ENCODE measurements at regions not wholly inside any gene's neighbourhood (a gene's known extent, or its start where the extent isn't known, plus 50 kb on each side); places are given as distances from the start of the nearest gene placed in this dataset.

DNA sequence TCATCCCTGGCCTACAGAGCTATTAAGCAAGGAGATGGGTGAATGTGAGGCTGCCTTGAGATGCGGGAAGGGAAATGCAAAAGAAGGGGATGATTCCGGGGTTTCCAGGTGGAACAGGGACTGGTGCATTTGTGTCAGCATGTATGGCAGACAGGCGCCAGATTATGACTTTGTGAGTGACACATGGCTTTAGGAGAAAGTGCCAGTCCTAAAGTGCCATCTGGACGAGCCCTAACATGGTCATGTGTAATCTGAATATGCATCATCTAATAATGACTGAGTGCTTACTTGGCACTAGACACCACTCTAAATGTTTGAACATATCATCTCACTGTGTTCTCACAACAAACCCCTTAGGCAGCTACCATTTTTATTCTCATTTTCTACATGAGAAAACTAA, 195.0 kb upstream of the TSHZ2 start (continued):
- TF ChIP-seq NANOG (IDR thresholded peaks at IDR 0.05; ENCODE audit: insufficient read depth, low read depth, low read length, poor library complexity, severe bottlenecking) (no peak), CHD2 (IDR thresholded peaks at IDR 0.05; ENCODE audit: low read length) (no peak), SP1 (IDR thresholded peaks at IDR 0.05; ENCODE audit: low read depth, low read length) (no peak)

All from H1 (cell line).